ENCODE measurements at regions not wholly inside any gene's neighbourhood (a gene's known extent, or its start where the extent isn't known, plus 50 kb on each side); places are given as distances from the start of the nearest gene placed in this dataset.
"Not testable (repeated sequence)": the region's sequence is repeated elsewhere in the genome, so short reads cannot be mapped to it uniquely, and the experiment has no call there.

- not testable (repeated sequence) for H3K79me2 ChIP-seq (ENCODE audit: insufficient read depth, low read depth); H3K4me1 ChIP-seq (ENCODE audit: low read depth, poor library complexity, severe bottlenecking); H3K9ac ChIP-seq; H3K4me3 ChIP-seq (IDR thresholded peaks at IDR 0.05; ENCODE audit: insufficient read depth, low read depth, low read length); H3K36me3 ChIP-seq (ENCODE audit: insufficient read depth); H3K4me2 ChIP-seq; H2AFZ ChIP-seq (ENCODE audit: low read depth); H3K27ac ChIP-seq; H4K20me1 ChIP-seq (ENCODE audit: insufficient read depth); H3K27me3 ChIP-seq (ENCODE audit: insufficient read depth, low read depth)
Observed at GRCh38 chr20:30551236-30551635, 706.2 kb upstream of the DEFB115 start.

- not testable (repeated sequence) for H3K79me2 ChIP-seq (ENCODE audit: insufficient read depth, low read depth); H3K4me2 ChIP-seq; H3K4me3 ChIP-seq (IDR thresholded peaks at IDR 0.05; ENCODE audit: insufficient read depth, low read depth, low read length); H4K20me1 ChIP-seq (ENCODE audit: insufficient read depth); H3K36me3 ChIP-seq (ENCODE audit: insufficient read depth); H3K27me3 ChIP-seq (ENCODE audit: insufficient read depth, low read depth); H3K4me1 ChIP-seq (ENCODE audit: low read depth, poor library complexity, severe bottlenecking); H3K27ac ChIP-seq; H2AFZ ChIP-seq (ENCODE audit: low read depth); H3K9ac ChIP-seq
Observed at GRCh38 chr20:30556797-30557196, 700.7 kb upstream of the DEFB115 start.

- H3K27ac ChIP-seq; H3K4me3 ChIP-seq (IDR thresholded peaks at IDR 0.05; ENCODE audit: insufficient read depth, low read depth, low read length); H3K36me3 ChIP-seq (ENCODE audit: insufficient read depth); H3K9ac ChIP-seq; H3K79me2 ChIP-seq (ENCODE audit: insufficient read depth, low read depth); H3K4me2 ChIP-seq; H4K20me1 ChIP-seq (ENCODE audit: insufficient read depth); H3K4me1 ChIP-seq (ENCODE audit: low read depth, poor library complexity, severe bottlenecking); H3K27me3 ChIP-seq (ENCODE audit: insufficient read depth, low read depth); H2AFZ ChIP-seq (ENCODE audit: low read depth): not testable (repeated sequence)
Observed at GRCh38 chr20:30565086-30565485, 692.4 kb upstream of the DEFB115 start.

- H3K36me3 ChIP-seq (ENCODE audit: insufficient read depth); H3K4me2 ChIP-seq; H2AFZ ChIP-seq (ENCODE audit: low read depth); H3K79me2 ChIP-seq (ENCODE audit: insufficient read depth, low read depth); H3K4me3 ChIP-seq (IDR thresholded peaks at IDR 0.05; ENCODE audit: insufficient read depth, low read depth, low read length); H3K27me3 ChIP-seq (ENCODE audit: insufficient read depth, low read depth); H3K9ac ChIP-seq; H3K27ac ChIP-seq; H3K4me1 ChIP-seq (ENCODE audit: low read depth, poor library complexity, severe bottlenecking); H4K20me1 ChIP-seq (ENCODE audit: insufficient read depth): not testable (repeated sequence)
Observed at GRCh38 chr20:30569867-30570266, 687.6 kb upstream of the DEFB115 start.

- H3K36me3 ChIP-seq (ENCODE audit: insufficient read depth); H3K79me2 ChIP-seq (ENCODE audit: insufficient read depth, low read depth); H3K27me3 ChIP-seq (ENCODE audit: insufficient read depth, low read depth); H3K4me2 ChIP-seq; H3K4me1 ChIP-seq (ENCODE audit: low read depth, poor library complexity, severe bottlenecking); H3K9ac ChIP-seq; H2AFZ ChIP-seq (ENCODE audit: low read depth); H3K27ac ChIP-seq; H3K4me3 ChIP-seq (IDR thresholded peaks at IDR 0.05; ENCODE audit: insufficient read depth, low read depth, low read length); H4K20me1 ChIP-seq (ENCODE audit: insufficient read depth): not testable (repeated sequence)
Observed at GRCh38 chr20:30570622-30571021, 686.8 kb upstream of the DEFB115 start.

- H3K9ac ChIP-seq; H3K27ac ChIP-seq; H3K79me2 ChIP-seq (ENCODE audit: insufficient read depth, low read depth); H3K4me2 ChIP-seq; H4K20me1 ChIP-seq (ENCODE audit: insufficient read depth); H3K36me3 ChIP-seq (ENCODE audit: insufficient read depth); H2AFZ ChIP-seq (ENCODE audit: low read depth); H3K4me3 ChIP-seq (IDR thresholded peaks at IDR 0.05; ENCODE audit: insufficient read depth, low read depth, low read length); H3K27me3 ChIP-seq (ENCODE audit: insufficient read depth, low read depth); H3K4me1 ChIP-seq (ENCODE audit: low read depth, poor library complexity, severe bottlenecking): not testable (repeated sequence)
Observed at GRCh38 chr20:30574337-30574736, 683.1 kb upstream of the DEFB115 start.

- not testable (repeated sequence) for H2AFZ ChIP-seq (ENCODE audit: low read depth); H3K27me3 ChIP-seq (ENCODE audit: insufficient read depth, low read depth); H3K4me2 ChIP-seq; H4K20me1 ChIP-seq (ENCODE audit: insufficient read depth); H3K36me3 ChIP-seq (ENCODE audit: insufficient read depth); H3K27ac ChIP-seq; H3K79me2 ChIP-seq (ENCODE audit: insufficient read depth, low read depth); H3K9ac ChIP-seq; H3K4me3 ChIP-seq (IDR thresholded peaks at IDR 0.05; ENCODE audit: insufficient read depth, low read depth, low read length); H3K4me1 ChIP-seq (ENCODE audit: low read depth, poor library complexity, severe bottlenecking)
Observed at GRCh38 chr20:30579069-30579468, 678.4 kb upstream of the DEFB115 start.

- H3K4me1 ChIP-seq (ENCODE audit: low read depth, poor library complexity, severe bottlenecking); H3K36me3 ChIP-seq (ENCODE audit: insufficient read depth); H3K4me3 ChIP-seq (IDR thresholded peaks at IDR 0.05; ENCODE audit: insufficient read depth, low read depth, low read length); H3K79me2 ChIP-seq (ENCODE audit: insufficient read depth, low read depth); H4K20me1 ChIP-seq (ENCODE audit: insufficient read depth); H3K4me2 ChIP-seq; H2AFZ ChIP-seq (ENCODE audit: low read depth); H3K27ac ChIP-seq; H3K27me3 ChIP-seq (ENCODE audit: insufficient read depth, low read depth); H3K9ac ChIP-seq: not testable (repeated sequence)
Observed at GRCh38 chr20:30579824-30580438, 677.5 kb upstream of the DEFB115 start.

- H2AFZ ChIP-seq (ENCODE audit: low read depth); H3K79me2 ChIP-seq (ENCODE audit: insufficient read depth, low read depth): not testable (repeated sequence)
Observed at GRCh38 chr20:30581839-30582238, 675.6 kb upstream of the DEFB115 start.

GRCh38 chr20:30584403-30584802, 673.1 kb upstream of the DEFB115 start:
- H3K4me1 ChIP-seq (ENCODE audit: low read depth, poor library complexity, severe bottlenecking); H3K4me3 ChIP-seq (IDR thresholded peaks at IDR 0.05; ENCODE audit: insufficient read depth, low read depth, low read length); H3K27ac ChIP-seq; H3K4me2 ChIP-seq; H3K79me2 ChIP-seq (ENCODE audit: insufficient read depth, low read depth); H2AFZ ChIP-seq (ENCODE audit: low read depth); H3K27me3 ChIP-seq (ENCODE audit: insufficient read depth, low read depth); H3K9ac ChIP-seq; H3K36me3 ChIP-seq (ENCODE audit: insufficient read depth); H4K20me1 ChIP-seq (ENCODE audit: insufficient read depth): not testable (repeated sequence)

More at GRCh38 chr20:30581839-30582238, 675.6 kb upstream of the DEFB115 start:
- H4K20me1 ChIP-seq (ENCODE audit: insufficient read depth); H3K27ac ChIP-seq; H3K27me3 ChIP-seq (ENCODE audit: insufficient read depth, low read depth); H3K9ac ChIP-seq; H3K4me1 ChIP-seq (ENCODE audit: low read depth, poor library complexity, severe bottlenecking); H3K36me3 ChIP-seq (ENCODE audit: insufficient read depth); H3K4me2 ChIP-seq; H3K4me3 ChIP-seq (IDR thresholded peaks at IDR 0.05; ENCODE audit: insufficient read depth, low read depth, low read length): not testable (repeated sequence)
